Lower leg skin (tissue), 4 donors: ENCODE measurements at regions not wholly inside any gene's neighbourhood (a gene's known extent, or its start where the extent isn't known, plus 50 kb on each side); places are given as distances from the start of the nearest gene placed in this dataset.
A peak's percentile ranks its signal among the peaks of the same experiment; 100 is the strongest.

Source experiments
- DNase-seq, 2 donors: peaks; one replicate each; pipeline ENCODE4 v3.0.0-alpha.2; 2019; ENCODE audit warnings: low spot score in 2 of 2
- H3K4me3 ChIP-seq: fragments of 200-600 bp; sonication (generic); 2 replicates; pipeline ENCODE4 v1.5.1; 2017; ENCODE audit warnings: mild to moderate bottlenecking, low read depth; ENCODE audit not compliant: poor library complexity, severe bottlenecking
- POLR2A ChIP-seq, 2 donors: fragments of 450-650 bp; IDR thresholded peaks; one replicate each; pipeline ENCODE4 v1.6.1; 2016 to 2017; ENCODE audit warnings: antibody characterized with exemption in 2 of 2, mild to moderate bottlenecking in 1 of 2, moderate library complexity in 1 of 2
- WGBS, 2 donors: methylation state at CpG; one replicate each; pipeline ENCODE4 v1.1.5; 2018; 5-methylcytosine and 5-hydroxymethylcytosine counted together
- intact Hi-C: fragments of 100-400 bp; cut with DNase I; formaldehyde crosslinking; loops from one replicate; pipeline ENCODE4 v1.15.0; 2023; ENCODE audit warnings: low total_unique reads
- TF ChIP-seq, protein P1 (sequence below), 3 donors: fragments of 450-650 bp; IDR thresholded peaks; one replicate each; pipeline ENCODE4 v1.5.1; 2016; ENCODE audit warnings: antibody characterized with exemption in 3 of 3, mild to moderate bottlenecking in 3 of 3, moderate library complexity in 2 of 3

DNA sequence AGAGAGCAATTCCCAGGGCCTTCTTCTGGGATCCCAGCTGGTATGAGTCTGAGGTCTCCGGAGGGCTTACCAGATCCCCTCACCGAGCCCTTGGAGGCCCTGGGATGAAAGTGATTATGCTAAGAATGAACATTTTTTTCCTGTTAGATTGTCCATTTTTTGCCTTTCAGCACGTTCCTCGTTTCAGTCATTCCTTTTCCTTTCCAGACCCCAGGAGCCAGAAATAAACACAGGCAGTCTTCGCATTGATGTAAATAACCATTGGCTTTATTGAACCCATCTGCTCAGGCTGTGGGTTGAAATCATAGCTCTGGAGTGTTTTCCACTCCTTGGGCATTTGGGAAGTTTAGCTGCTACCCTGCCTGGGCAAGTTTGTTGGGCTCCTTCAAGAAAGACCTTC lies 320.9 kb upstream of the AUTS2 start:
- TF ChIP-seq POLR2A (IDR thresholded peaks at IDR 0.05), result no peak
- TF ChIP-seq, protein P1, sequence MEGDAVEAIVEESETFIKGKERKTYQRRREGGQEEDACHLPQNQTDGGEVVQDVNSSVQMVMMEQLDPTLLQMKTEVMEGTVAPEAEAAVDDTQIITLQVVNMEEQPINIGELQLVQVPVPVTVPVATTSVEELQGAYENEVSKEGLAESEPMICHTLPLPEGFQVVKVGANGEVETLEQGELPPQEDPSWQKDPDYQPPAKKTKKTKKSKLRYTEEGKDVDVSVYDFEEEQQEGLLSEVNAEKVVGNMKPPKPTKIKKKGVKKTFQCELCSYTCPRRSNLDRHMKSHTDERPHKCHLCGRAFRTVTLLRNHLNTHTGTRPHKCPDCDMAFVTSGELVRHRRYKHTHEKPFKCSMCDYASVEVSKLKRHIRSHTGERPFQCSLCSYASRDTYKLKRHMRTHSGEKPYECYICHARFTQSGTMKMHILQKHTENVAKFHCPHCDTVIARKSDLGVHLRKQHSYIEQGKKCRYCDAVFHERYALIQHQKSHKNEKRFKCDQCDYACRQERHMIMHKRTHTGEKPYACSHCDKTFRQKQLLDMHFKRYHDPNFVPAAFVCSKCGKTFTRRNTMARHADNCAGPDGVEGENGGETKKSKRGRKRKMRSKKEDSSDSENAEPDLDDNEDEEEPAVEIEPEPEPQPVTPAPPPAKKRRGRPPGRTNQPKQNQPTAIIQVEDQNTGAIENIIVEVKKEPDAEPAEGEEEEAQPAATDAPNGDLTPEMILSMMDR (IDR thresholded peaks at IDR 0.05), result no peak
- DNase-seq, result no peak
- intact Hi-C loops, result no loop called here
- 59 to 61% methylated on average over 5 of the region's 5 CpGs for WGBS, 2 donors
- no peak overlapping the region for H3K4me3 ChIP-seq

DNA sequence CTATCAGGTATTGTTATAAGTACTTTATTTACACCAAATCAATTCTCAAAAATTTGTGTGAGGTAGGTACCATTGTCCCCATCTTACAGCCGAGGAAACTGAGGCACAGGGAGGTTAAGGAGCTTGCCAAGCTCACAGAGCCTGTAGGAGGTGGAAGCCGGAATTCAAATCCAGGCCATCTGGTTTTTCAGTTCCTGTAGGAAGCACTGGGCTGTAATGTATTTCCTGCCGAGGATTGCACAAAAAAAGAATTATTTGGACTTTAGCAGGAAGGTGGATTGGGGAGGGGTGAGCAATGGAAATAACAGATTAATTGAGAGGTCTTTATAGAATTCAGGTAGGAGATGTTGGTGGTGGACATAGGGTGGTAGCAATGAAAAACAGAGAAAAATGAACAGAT lies 315.3 kb upstream of the AUTS2 start:
- no peak overlapping the region for H3K4me3 ChIP-seq
- DNase-seq, result no peak
- intact Hi-C loops, result no loop called here
- WGBS, 2 donors, result 40 to 56% methylated on average over 3 of the region's 3 CpGs
- no peak for TF ChIP-seq POLR2A (IDR thresholded peaks at IDR 0.05)
- TF ChIP-seq, protein P1 (IDR thresholded peaks at IDR 0.05), result no peak

DNA sequence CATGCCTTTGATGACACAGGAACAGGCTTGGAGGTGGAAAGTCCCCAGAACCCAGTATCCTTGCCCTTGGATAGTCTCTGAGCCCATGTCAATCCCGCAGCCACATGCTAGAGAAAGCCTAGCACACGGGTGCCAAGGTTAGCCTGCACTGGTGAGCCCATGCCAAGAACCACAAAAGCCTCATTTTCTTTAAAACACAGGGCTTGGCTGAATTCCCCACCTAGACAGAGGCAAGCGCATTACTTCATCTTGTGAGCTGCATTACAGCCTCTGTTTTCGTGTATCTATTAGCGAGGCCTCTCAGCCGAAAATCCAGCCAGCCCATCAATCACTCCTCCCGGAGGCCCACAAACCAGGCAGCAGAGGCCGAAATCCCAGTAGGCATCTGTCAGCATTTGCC lies 314.9 kb upstream of the AUTS2 start:
- DNase-seq, result no peak
- 41 to 45% methylated on average over 8 of the region's 8 CpGs for WGBS, 2 donors
- intact Hi-C loops, result no loop called here
- TF ChIP-seq, protein P1 (IDR thresholded peaks at IDR 0.05), result no peak
- no peak for TF ChIP-seq POLR2A (IDR thresholded peaks at IDR 0.05)
- H3K4me3 ChIP-seq, result no peak overlapping the region

DNA sequence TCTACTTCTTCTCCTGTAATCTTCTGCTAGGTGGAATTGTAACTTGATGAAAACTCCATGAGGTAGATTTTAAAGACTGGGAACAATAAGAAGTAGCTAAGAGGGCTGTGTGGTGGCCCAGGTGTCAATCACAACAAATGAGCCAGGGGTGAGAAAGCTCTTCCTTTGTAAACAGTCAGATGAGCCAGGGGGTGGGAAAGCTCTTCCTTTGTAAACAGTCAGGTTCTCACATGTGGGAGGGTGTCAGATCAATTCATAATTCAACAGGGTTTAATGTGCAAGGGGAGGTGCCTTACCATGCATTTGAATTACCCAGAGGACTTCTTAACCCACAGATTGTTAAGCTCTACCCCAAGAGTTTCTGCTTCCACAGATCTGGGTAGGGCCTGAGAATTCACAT lies 312.4 kb upstream of the AUTS2 start:
- H3K4me3 ChIP-seq, result no peak overlapping the region
- peak in 1 of 2 donors; percentile 3 for DNase-seq
- TF ChIP-seq, protein P1 (IDR thresholded peaks at IDR 0.05), result no peak
- no peak for TF ChIP-seq POLR2A (IDR thresholded peaks at IDR 0.05)
- intact Hi-C loops, result no loop called here

DNA sequence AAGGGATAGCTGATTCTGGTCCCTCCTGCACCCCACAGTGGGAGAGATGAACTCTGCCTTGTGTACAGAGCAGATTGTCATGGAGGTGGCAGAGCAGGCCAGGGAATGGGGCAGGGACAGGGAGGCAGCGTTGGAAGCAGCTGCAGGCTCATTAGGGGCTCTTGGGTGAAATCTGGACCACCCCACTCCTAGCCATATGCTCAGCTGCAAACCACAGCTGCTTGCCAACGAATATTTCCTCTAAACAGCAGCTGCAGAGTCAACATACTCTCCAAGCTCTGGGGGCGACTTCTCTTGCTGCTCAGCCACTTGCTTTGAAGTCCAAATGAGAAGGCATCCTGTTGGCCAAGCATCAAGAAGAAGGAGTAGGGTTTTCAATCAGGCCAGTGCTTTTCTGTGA lies 302.3 kb upstream of the AUTS2 start:
- intact Hi-C loops, result no loop called here

DNA sequence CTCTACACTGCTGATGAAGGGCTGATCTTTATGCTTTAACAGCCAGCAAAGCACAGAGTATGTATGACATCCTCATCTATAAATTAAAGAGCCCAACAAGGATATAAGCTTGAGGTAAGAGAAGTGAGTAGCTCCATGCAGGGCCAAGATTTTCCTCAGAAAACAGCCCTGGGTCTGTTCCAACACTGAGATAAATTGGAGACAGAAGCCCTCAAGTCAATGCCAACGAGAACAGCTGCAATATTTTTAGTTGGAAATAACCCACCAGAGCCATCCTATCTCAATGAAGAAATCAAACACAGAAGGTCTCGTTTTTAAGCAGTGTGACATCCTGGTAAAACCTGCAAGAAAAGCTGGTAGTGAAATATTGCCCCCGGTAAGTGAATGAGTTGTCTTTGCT lies 297.0 kb upstream of the AUTS2 start:
- DNase-seq, result peak in 1 of 2 donors; percentile 12
- H3K4me3 ChIP-seq, result no peak overlapping the region
- intact Hi-C loops, result no loop called here
- no peak for TF ChIP-seq POLR2A (IDR thresholded peaks at IDR 0.05)
- TF ChIP-seq, protein P1 (IDR thresholded peaks at IDR 0.05), result no peak
- 25 to 32% methylated on average over 3 of the region's 3 CpGs for WGBS, 2 donors

More for the DNA sequence above, 302.3 kb upstream of the AUTS2 start:
- 54 to 56% methylated on average over 3 of the region's 3 CpGs for WGBS, 2 donors
- TF ChIP-seq, protein P1 (IDR thresholded peaks at IDR 0.05), result no peak
- TF ChIP-seq POLR2A (IDR thresholded peaks at IDR 0.05), result no peak
- H3K4me3 ChIP-seq, result no peak overlapping the region
- peak in 1 of 2 donors; percentile 23 for DNase-seq
